Endothelial cell of umbilical vein (primary cell): ENCODE measurements at regions not wholly inside any gene's neighbourhood (a gene's known extent, or its start where the extent isn't known, plus 50 kb on each side); places are given as distances from the start of the nearest gene placed in this dataset.

Source experiments
- BruUV-seq: library from RNA; stranded (reverse); fragments of 400-500 nt; replicated peaks from 2 replicates; lab custom pipeline; 2021; lab: Mats Ljungman, UMichigan
- CTCF ChIA-PET: fragments of 300-600, 350-600 bp; sonication (Branson Sonifier 250); formaldehyde crosslinking; loops from one replicate; lab custom pipeline; 2021; ENCODE audit warnings: antibody characterized with exemption, inconsistent platforms; lab: Charles Lee
- POLR2A ChIA-PET: fragments of 300-600, 350-600 bp; sonication (Branson Sonifier 250); formaldehyde crosslinking; loops from one replicate; lab custom pipeline; 2021; ENCODE audit warnings: antibody characterized with exemption, inconsistent platforms; lab: Charles Lee
- DNase-seq: peaks from one replicate; pipeline ENCODE4 v3.0.0-alpha.2; 2011; ENCODE audit warnings: low read depth, low spot score
- FAIRE-seq: peaks from 2 replicates; lab custom pipeline; 2011; peaks lifted over from hg19 to GRCh38; lab: Jason Lieb, UNC
- H2AFZ ChIP-seq: 2 replicates; pipeline ENCODE4 v1.6.0; 2012; ENCODE audit warnings: low read depth, low read length, control low read depth, inconsistent platforms
- H3K27ac ChIP-seq: 2 replicates; pipeline ENCODE4 v1.5.1; 2011; ENCODE audit warnings: low read depth, mild to moderate bottlenecking, control low read depth, low read length, moderate library complexity; ENCODE audit not compliant: insufficient read depth
- H3K27me3 ChIP-seq, 2 experiments: 2 replicates each; pipeline versions ENCODE4 v1.6.0 to v1.6.1; 2011; ENCODE audit warnings: low read length in 2 of 2, mixed read lengths in 1 of 2; ENCODE audit not compliant: control insufficient read depth in 2 of 2, insufficient read depth in 2 of 2
- H3K36me3 ChIP-seq, 2 experiments: 2 replicates in 1 of 2; 3 replicates in 1 of 2; pipeline ENCODE4 v1.5.1; 2011; ENCODE audit warnings: low read length in 2 of 2, mild to moderate bottlenecking in 1 of 2, moderate library complexity in 1 of 2; ENCODE audit not compliant: control insufficient read depth in 2 of 2, insufficient read depth in 2 of 2; ENCODE audit errors: extremely low read depth in 1 of 2
- H3K4me1 ChIP-seq: 3 replicates; pipeline ENCODE4 v1.5.1; 2011; ENCODE audit warnings: mild to moderate bottlenecking, low read length; ENCODE audit not compliant: control insufficient read depth, insufficient read depth; ENCODE audit errors: extremely low read depth
- H3K4me2 ChIP-seq: 2 replicates; pipeline ENCODE4 v1.6.1; 2011; ENCODE audit warnings: low read length, control low read depth, mixed read lengths; ENCODE audit not compliant: insufficient read depth
- H3K4me3 ChIP-seq, 3 experiments: fragments of 200-600 bp in 1 of 3; sonication (generic), shearing (Covaris generic) in 1 of 3; replicated peaks in 1 of 3; 2 replicates each; pipeline ENCODE4 v1.5.1; 2011 to 2016; ENCODE audit warnings: control low read depth in 3 of 3, low read length in 3 of 3, mild to moderate bottlenecking in 2 of 3, inconsistent platforms in 1 of 3, low read depth in 1 of 3, moderate library complexity in 1 of 3; ENCODE audit not compliant: insufficient read depth in 1 of 3
- H3K79me2 ChIP-seq: 2 replicates; pipeline ENCODE4 v1.6.0; 2012; ENCODE audit warnings: low read length, inconsistent platforms; ENCODE audit not compliant: control insufficient read depth, insufficient read depth
- H3K9ac ChIP-seq: replicated peaks from 2 replicates; pipeline ENCODE3; 2011; ENCODE audit warnings: low read length, control low read depth; ENCODE audit not compliant: insufficient read depth; ENCODE audit errors: extremely low read depth
- H3K9me1 ChIP-seq: replicated peaks from 3 replicates; pipeline ENCODE4 v1.6.0; 2011; ENCODE audit warnings: mild to moderate bottlenecking, low read length; ENCODE audit not compliant: control insufficient read depth, insufficient read depth; ENCODE audit errors: extremely low read depth
- H3K9me3 ChIP-seq: replicated peaks from 2 replicates; pipeline ENCODE4 v1.5.1; 2012; ENCODE audit warnings: low read length, inconsistent platforms; ENCODE audit not compliant: control insufficient read depth, insufficient read depth
- H4K20me1 ChIP-seq: replicated peaks from 2 replicates; pipeline ENCODE3; 2011; ENCODE audit warnings: mild to moderate bottlenecking, low read length; ENCODE audit not compliant: control insufficient read depth, insufficient read depth; ENCODE audit errors: extremely low read depth
- EZH2 ChIP-seq: IDR thresholded peaks from 2 replicates; pipeline ENCODE4 v1.6.1; 2012; ENCODE audit warnings: borderline replicate concordance, low read depth, mild to moderate bottlenecking, moderate library complexity, low read length, inconsistent platforms; ENCODE audit not compliant: severe bottlenecking
- FOS ChIP-seq: IDR thresholded peaks from 2 replicates; pipeline ENCODE4 v1.6.1; 2011; ENCODE audit warnings: mild to moderate bottlenecking, low read length, moderate library complexity, borderline replicate concordance; ENCODE audit not compliant: insufficient read depth
- GATA2 ChIP-seq: IDR thresholded peaks from 2 replicates; pipeline ENCODE4 v1.7.0; 2011; ENCODE audit warnings: low read depth, mild to moderate bottlenecking, moderate library complexity, mixed read lengths, low read length; ENCODE audit not compliant: insufficient read length, insufficient read depth
- JUN ChIP-seq: IDR thresholded peaks from 2 replicates; pipeline ENCODE4 v1.6.1; 2011; ENCODE audit warnings: borderline replicate concordance, low read depth; ENCODE audit not compliant: insufficient read length, insufficient read depth
- MAX ChIP-seq: IDR thresholded peaks from 2 replicates; pipeline ENCODE4 v1.6.1; 2011; ENCODE audit not compliant: insufficient read depth, insufficient read length
- MYC ChIP-seq: IDR thresholded peaks from one replicate; pipeline ENCODE4 v1.6.1; 2011; ENCODE audit warnings: mild to moderate bottlenecking, low read depth, low read length
- POLR2A ChIP-seq: IDR thresholded peaks from 2 replicates; pipeline ENCODE4 v1.6.1; 2012; ENCODE audit warnings: low read depth, mild to moderate bottlenecking, control low read depth, low read length
- POLR2AphosphoS5 ChIP-seq: IDR thresholded peaks from 2 replicates; pipeline ENCODE4 v1.6.1; 2012; ENCODE audit warnings: low read depth, mild to moderate bottlenecking, control low read depth, low read length, moderate library complexity; ENCODE audit not compliant: insufficient read depth
- dilution Hi-C: fragments of 300-500 bp; cut with MboI; formaldehyde crosslinking; loops from one replicate; pipeline ENCODE4 v1.15.0; 2019; ENCODE audit warnings: low sequenced_read_pairs; ENCODE audit not compliant: extremely low pct_ligation_motif_present
- intact Hi-C: fragments of 100-400 bp; cut with micrococcal nuclease; formaldehyde crosslinking; loops from one replicate; pipeline ENCODE4 v1.10.0; 2022
- TF ChIP-seq, protein P1 (sequence below), 2 donors: IDR thresholded peaks; 1 replicate in 1 of 2; 2 replicates in 1 of 2; pipeline ENCODE4 v1.5.1; 2011; ENCODE audit warnings: low read length in 2 of 2, mild to moderate bottlenecking in 2 of 2, moderate library complexity in 2 of 2, control low read depth in 1 of 2, inconsistent platforms in 1 of 2, low read depth in 1 of 2; ENCODE audit not compliant: insufficient read depth in 1 of 2; ENCODE audit errors: extremely low read depth in 1 of 2

DNA sequence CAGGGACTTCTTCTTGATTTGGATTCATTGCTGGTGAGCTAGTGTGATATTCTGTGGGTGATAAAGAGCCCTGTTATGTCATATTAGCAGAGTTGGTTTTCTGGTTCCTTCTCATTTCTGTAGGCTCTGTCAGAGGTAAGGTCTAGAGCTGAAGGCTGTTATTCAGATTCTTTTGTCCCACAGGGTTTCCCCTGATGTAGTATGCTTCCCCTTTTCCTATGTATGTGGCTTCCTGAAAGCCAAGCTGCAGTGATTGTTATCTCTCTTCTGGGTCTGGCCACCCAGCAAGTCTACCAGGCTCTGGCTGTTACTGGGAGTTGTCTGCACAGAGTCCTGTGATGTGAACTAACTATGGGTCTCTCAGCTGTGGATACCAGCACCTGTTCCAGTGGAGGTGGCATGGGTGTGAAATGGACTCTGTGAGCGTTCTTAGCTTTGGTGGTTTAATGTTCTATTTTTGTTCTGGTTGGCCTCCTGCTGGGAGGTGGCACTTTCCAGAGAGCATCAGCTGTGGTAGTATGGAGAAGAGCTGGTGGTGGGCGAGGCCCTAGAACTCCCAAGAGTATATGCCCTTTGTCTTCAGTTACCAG lies 373.7 kb downstream of the AR start:
- Histone ChIP-seq H3K36me3 (no peaks in the 10 kb centered on the region), H3K79me2 (no peaks in the 10 kb centered on the region), H3K4me3 (no peak overlapping the region), H3K9ac (no peak overlapping the region), H3K4me1 (no peaks in the 10 kb centered on the region), H2AFZ (no peak overlapping the region), H3K4me2 (no peak overlapping the region), H3K9me3 (no peaks in the 10 kb centered on the region), H3K27ac (no peak overlapping the region), H3K27me3 (no peaks in the 10 kb centered on the region), H3K9me1 (no peaks in the 10 kb centered on the region), H4K20me1 (no peaks in the 10 kb centered on the region)
- DNase-seq (no peak), FAIRE-seq (no peak)
- dilution Hi-C loops = no loop called here
- no TSS peak for BruUV-seq
- TF ChIP-seq POLR2AphosphoS5 (no peak), EZH2 (no peak), POLR2A (no peak), JUN (no peak), MAX (no peak), MYC (no peak), GATA2 (no peak), FOS (no peak)
- TF ChIP-seq, protein P1, sequence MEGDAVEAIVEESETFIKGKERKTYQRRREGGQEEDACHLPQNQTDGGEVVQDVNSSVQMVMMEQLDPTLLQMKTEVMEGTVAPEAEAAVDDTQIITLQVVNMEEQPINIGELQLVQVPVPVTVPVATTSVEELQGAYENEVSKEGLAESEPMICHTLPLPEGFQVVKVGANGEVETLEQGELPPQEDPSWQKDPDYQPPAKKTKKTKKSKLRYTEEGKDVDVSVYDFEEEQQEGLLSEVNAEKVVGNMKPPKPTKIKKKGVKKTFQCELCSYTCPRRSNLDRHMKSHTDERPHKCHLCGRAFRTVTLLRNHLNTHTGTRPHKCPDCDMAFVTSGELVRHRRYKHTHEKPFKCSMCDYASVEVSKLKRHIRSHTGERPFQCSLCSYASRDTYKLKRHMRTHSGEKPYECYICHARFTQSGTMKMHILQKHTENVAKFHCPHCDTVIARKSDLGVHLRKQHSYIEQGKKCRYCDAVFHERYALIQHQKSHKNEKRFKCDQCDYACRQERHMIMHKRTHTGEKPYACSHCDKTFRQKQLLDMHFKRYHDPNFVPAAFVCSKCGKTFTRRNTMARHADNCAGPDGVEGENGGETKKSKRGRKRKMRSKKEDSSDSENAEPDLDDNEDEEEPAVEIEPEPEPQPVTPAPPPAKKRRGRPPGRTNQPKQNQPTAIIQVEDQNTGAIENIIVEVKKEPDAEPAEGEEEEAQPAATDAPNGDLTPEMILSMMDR (IDR thresholded peaks at IDR 0.05; ENCODE audit: extremely low read depth in 1 of 2, insufficient read depth in 1 of 2, low read depth in 1 of 2, low read length in 2 of 2) = no peak
- intact Hi-C loops = no loop called here
- CTCF ChIA-PET = no interaction called here
- POLR2A ChIA-PET = no interaction called here
